ENCODE measurements at regions not wholly inside any gene's neighbourhood (a gene's known extent, or its start where the extent isn't known, plus 50 kb on each side); places are given as distances from the start of the nearest gene placed in this dataset.

DNA sequence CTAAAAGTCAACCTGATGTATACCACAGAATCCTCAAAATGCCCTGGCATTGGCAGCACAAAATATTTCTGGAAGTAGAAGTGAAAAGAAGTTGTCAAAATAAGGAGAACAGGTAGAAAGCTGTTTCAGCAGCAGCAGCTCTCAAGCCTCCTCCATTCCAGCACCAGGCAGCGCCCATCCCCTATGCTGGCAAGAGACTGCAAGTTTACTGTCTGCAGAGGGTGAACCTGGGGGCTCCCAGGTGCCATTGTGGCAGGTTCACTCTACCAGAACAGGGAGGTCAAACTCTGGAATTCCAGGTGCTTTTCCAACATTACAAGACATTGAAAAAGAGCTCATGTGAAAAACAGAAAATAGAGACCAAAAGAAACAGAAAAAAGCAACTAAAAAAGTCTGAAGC, 128.8 kb upstream of the CTTNBP2NL start:
- no peak for DNase-seq

DNA sequence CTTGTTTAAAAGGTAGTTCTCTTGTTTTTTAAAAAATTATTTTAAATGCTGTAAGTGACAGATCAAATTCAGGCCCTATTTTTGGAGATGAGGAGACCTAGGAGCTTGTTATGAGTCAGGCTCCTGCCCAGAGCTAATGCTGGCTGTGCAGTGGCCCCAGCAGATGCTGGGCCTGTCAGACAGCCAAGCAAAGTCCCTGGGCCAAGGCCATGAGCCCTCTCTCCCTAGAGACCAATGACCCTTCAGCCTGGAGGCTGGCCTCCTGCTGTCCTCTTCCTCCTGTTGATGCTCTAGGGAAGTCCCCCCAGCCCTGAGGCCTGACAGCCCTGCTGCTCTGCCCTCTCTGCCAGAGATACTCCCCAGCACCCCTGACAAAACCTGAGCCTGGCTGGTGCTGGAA, 128.1 kb upstream of the CTTNBP2NL start:
- DNase-seq, result no peak

DNA sequence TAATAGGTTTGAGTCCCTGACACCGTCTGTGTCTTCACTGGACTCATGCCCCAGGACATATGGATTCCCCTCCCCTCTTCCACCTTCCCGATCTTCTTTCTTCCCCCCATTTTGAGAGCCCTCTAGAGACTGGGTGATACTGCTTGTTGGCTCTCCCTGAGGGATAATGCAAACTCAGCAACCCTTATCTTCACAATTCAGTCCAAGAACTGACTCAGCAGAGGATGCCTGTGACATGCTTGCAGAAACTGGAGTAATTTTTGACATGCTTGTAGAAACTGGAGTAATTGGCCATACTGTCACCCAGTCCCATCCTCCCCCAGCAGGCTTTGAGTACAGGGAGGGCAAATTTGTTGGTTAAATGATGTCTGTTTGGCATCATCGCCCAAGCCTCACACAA, 127.6 kb upstream of the CTTNBP2NL start:
- no peak for DNase-seq

DNA sequence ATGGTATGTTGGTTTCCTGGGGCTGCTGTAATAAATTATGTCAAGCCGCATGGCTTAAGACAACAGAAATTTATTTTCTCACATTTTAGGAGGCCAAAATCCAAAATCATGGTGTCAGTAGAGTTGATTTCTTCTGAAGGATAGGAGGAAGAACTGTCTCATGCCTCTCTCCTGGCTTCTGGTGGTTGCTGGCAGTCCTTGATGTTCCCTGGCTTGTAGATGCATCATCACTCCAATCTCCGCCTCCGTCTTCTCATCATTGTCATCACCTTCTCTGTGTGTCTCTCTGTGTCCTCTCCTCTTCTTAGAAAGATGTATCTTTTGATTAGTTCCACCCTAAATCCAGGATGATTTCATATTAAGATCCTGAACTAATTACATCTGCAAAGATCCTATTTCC, 124.7 kb upstream of the CTTNBP2NL start:
- DNase-seq, result no peak

DNA sequence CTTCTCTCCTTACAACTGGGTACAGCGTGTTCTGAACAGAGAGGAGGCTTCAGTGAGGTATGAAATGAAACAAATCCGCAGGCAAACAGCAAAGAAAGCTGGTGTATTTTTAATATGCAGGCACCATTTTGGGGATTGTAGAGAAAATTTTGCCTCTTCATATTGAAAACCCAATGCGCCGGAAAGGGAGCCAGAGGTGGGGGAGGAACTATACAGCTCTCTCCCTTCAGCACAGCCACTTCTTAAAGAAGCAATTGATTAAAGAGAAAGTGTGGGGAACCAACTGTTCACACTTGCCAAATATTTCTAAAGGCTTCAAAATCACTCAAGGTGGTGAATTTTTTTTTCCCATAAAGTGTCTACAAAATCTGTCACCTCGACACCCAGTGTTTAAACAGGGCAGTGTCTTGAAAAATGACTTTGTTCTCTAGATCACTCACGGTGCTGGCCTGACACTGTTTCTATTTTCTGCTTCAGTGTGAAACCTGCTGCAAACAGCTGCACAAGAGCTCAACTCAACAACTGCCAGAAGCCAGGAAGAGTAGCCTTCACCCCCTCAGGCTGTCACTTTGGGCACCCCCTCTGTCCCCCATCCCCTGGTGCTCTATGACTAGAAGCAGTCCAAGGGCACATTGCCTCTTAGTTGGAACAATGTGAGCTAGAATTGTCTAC, 123.8 kb upstream of the CTTNBP2NL start:
- no peak for DNase-seq

DNA sequence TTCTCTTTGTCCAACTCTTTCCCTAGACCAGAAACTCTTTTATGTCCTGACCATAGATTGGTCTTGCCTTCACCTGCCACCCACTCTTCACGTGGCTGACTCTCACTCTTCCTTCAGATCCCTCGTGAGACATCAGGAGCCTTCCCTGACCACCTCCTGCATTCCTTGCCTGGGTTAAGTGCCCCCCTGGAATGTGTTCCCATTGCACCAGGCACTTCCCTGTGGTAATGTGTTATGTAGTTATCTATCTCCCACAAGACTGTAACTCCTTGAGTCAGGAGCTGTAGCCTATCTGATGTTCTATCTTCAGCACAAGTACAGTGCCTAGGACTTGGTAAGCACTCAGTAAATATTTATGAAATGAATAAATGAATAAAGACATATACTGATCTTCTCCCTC, 111.2 kb upstream of the CTTNBP2NL start:
- DNase-seq, result no peak

DNA sequence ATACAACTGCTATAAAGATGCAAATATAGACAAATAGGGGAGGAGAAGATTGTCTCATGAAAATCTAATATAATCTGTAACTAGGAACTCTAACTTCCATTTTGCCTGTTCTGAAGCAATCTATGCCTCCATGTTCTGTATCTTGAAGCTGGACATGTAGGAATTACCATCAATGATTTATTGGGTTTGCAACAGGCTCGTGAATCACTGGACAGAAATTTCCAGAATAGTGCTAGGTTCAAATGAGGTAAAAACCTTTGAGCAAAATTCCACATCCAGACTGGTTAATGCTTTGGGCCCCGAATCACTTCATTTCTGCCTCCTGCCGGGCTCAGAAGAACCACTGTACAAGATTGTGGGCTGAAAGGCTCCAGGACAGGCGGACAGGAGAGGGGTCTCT, 110.7 kb upstream of the CTTNBP2NL start:
- DNase-seq, result no peak

DNA sequence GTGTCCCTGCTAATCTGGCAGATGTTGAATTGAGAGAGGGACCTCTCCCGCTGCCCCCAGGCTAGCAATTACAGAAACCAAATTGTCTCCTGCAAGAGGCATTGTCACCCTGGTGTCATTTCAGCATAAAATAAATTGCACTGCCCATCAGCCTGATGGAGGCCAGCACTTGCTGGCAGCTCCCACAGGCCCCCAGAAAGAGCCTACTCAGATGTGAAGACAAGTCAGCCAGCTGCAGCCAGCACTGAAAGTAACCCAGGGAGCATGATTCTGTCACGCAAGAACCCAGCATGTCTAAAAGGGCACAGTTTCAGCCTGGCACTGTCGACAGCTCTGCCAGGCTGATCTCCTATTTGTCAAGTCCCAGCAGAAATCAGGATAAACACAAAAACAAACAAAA, 110.3 kb upstream of the CTTNBP2NL start:
- no peak for DNase-seq

DNA sequence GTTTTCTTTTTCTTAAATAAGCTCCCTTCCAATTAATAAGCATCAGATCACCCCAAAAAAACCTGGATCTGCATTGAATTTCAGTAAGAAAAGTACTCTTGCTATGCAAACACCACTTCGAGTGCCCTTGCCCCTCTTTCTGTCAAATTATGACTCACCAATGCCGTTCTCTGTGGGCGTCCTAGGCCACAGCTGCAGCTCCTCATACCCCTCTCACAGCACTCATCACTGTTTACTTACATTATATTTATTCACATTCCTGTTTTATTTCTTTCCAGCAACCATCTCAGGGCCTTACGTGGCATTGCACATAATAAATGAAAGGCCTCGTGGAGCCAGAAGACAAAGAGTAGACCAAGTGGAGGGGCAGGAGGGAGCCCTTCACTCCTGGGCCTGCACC, 99.1 kb upstream of the CTTNBP2NL start:
- no peak for DNase-seq

DNA sequence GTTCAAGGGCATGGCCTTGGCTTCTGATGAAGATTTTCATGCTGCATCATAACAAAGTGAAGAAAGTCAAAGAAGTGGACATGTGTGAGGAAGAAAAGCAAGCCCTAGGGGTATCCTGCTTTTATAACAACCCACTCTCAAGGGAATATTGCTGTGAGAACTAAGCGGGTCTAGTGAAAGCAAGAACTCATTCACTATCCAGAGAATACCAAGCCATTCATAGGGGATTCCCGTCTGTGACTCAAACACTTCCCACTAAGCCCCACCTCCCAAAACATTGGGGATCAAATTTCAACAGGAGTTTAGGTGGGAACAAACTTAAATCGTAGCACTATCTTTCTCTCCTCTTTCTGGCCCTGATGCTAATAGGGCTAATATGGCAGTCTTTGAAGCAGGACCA, 98.5 kb upstream of the CTTNBP2NL start:
- DNase-seq, result no peak

DNA sequence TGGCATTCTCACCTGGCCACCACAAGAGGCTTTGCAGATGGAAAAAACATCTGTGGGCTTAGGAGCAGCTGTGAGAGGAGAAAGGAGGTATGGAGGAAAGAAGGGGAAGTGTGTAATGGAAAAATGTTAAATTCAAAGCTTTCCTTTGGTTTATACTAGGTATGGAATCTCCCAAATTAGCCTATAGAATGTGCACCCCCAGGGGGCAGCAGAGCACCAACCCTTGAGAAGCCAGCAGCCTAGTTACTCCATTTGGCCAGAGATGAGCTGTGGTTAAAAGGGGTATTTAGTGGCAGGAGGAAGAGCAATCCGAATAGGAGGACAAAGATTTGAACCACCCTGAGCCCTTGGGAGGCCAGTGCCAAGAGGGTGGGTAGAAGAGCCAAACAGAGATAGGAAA, 97.5 kb upstream of the CTTNBP2NL start:
- DNase-seq, result no peak

DNA sequence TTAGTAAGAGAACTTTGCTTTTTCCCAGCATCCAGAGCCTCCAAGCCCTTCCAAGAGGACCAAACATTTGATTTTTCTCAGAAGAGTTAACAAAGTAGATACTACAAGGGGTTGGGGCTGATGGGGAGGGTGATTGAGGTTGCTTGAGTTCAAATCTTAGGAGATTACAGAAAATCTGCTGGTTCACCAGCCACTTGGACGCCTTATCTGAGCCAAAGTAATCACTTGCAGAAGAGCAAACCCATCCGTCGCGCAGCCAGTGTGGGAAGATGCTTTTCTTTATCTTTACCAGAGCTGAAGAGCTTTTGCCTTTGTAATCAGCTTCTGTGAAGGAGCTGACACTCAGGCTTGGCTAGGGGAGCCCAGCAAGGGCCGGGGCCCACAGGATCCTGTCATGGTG, 91.9 kb upstream of the CTTNBP2NL start:
- no peak for DNase-seq

DNA sequence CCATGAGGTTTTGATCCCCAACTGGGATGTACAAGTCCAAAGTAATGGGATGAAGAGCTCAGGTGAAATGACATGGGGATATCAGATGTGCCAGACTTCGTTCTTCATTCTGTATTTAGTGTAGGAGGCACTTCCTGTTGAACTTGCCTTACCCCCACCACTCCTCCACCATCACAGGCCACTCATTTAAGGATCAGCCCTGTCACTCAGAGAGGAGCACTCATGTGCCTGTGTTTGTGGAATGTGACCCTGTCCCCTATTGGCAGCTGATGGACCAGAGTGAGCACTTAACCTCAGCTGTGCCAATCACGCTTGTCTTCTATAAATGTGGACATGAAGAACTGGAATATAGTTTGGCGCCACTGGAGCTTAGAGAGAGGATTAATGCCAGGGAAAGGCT, 91.4 kb upstream of the CTTNBP2NL start:
- DNase-seq, result no peak

DNA sequence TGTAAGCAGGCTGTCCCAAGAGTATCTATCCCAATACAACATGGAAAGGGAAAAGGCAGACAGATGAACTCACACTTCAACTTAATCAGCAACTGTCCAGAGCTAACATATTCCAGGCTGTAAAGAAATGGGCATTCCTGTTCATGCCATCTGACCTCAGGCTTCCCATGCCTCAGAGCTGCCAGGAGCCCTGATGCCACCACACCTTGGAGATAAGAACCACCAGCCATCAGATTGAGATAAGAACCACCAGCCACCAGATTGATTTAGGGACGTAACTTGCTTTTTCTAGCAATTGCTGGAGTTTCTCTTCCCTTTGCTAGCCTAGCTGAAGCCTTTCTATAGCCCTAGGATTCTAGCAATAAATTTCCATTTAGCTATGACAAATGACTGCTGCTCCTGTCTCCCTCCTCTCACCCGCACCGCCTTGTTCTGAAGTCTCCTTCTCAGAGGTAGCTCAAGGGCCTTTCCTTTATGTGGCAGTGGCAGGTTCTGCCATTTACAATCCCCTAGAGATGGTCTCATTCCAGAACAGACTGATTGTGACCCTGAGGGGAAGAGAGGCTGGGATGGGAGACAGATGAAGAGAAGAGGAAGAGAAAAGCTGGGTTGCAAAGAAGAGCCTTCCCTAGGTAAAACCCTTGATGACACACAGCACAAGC, 88.0 kb upstream of the CTTNBP2NL start:
- DNase-seq, result no peak

DNA sequence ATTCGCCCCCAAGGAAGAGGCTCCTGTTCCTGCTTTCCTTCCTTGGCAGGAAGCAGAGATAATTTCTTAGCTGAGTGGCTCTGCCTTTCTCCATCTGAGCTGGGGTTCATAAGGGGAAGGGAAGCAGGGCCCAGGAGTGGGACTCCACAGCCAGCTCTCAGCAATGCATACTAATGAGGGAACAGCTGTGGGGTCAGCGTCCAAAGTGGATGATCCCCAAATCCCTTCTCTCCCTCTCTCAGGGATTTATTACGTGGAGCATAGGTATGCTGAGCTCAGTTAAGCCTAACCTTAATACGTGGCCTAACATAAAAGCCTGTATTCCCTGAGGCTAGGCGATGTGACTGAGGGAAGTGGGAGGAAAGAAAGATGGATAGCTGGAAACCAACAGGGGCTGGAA, 87.3 kb upstream of the CTTNBP2NL start:
- no peak for DNase-seq

DNA sequence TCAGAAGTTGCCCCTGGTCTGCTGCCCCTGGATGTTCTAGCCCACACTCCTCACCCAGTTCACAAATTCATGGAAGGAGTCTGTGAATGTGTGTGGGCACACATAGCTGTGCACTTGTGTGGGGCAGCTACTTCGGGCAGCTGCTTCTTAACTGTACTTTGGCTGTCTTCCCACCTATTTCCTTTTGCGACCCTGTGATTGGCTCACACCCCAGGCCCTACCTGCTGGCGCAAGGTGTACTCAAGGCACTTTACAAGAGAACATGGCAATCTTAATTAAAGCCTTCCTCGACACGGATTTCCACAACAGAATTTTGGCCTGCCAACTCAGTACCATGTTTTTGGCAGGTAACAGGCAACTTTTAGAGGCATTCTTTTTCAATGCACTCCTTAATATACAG, 86.5 kb upstream of the CTTNBP2NL start:
- DNase-seq, result no peak

DNA sequence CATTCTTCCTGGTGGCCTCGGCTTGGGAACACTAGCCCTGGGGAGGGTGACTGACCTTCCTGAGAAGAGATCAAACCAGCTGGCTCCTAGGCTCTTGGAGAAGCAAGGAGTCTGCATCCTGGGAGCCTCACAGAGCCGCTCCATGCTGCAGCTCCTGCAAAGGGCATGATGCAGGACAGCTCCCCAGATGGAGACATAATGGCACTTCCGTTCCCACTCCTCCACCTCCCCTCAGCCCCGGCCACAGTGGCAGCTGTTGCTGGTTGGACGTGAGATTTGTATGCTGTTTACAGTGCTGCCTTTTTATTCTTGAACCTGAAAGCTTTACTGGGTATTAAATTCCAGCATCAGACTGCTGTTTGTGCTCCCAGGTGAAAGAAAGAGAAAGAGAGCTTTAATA, 83.7 kb upstream of the CTTNBP2NL start:
- no peak for DNase-seq

DNA sequence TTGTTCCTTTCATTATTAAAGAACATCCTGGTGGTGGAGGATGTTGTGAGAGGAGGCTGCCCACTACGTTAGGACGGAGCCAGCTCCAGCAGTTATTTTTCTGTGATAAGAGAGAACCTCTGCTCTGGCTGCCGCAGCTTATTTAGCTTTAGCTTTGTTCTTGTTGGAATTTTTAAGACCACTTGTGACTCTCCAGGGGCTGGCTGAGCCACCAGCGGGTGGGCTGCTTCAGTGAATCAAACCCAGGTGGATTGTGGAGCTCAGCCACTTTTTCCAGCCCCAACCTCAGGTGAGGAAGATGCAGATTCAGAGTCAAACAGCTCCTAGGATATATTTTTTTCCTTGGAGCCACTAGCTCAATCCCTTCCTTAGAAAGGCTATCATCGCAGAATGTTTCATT, 83.1 kb upstream of the CTTNBP2NL start:
- no peak for DNase-seq

DNA sequence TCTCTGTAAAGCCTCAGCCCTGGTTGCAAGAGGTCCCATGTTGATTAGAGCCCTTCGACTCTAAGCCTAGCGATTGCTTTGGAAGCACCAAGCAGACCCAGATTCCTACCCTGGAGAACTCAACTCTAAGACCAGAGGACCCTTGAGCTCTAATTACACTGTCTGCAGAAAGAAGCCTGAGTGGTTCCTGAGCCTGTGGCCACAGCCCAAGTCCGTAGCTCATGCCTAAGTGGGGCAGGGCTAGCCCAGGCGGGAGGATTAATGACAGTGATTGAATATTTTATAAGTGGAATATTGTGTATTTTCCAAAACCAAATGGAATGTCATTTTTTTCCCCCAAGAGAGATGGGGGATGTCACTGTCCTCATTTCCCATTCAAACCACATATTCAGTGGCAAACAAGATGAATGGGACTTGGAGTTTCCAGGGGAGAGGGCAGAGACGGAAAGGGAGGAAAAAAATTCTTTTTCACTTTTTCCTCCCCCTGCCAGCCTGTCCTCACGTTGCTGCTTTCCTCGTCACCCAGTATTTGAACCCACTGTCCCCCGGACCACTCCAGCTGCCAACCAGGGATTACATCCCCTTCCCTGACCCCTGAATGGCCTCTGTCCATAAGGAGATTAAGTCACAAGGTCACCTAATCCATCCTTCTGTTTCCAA, 79.6 kb upstream of the CTTNBP2NL start:
- no peak for DNase-seq

DNA sequence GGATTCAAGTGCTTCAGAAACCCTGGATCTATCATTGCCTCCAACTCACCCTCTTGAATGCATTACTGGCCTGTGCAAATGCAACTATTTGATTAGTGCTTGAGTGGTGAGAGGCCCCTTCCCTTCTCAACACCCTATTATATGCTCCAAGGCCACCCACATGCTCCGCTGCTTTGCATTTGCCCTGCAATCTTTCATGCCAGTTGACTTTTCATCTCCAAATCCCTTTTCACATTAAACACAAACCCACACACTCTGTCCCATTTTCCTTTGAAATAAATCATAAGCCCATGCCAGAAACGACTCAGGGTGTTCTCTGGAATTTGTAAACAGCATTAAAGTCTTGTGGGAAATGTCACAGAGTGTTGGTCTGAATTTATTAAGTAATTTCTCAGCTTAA, 78.9 kb upstream of the CTTNBP2NL start:
- no peak for DNase-seq

DNA sequence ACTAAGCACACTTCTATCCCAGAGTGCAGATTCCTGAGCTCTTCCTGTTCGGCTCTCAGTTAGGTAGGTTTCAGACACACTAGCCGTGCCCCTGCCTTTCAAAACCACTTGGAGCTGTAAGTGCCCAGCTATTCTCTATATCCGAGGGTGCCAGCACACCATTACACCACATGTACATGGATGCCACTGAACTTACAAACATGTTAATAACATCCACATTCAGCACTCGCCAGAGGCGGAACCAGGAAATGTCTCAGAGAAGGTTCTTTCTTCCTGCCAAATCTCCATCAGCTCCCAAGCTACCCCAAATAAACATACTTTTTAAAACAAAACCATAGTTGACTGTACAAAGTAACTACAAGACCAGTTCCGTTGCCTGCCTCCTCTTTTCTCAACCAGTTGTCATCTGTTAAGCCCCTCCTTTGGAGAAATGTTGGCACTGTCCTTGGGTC, 78.4 kb upstream of the CTTNBP2NL start:
- no peak for DNase-seq

DNA sequence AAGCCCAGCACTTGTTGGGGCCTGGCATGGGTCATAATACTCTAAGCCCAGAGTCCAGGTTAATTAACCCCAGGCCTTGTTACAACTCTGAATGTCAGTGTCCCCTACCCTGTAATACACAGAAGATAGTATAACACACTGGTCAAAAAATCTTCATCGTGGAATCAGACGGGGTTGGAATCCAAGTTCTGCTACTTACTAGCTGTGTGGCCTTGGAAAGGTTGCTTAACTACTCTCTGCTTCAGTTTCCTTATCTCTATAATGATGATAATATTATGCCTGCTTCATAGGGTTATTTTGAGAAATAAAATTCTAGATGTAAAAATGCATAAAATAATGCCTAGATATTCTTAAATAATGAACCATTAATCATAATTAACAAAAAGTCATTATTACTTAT, 77.8 kb upstream of the CTTNBP2NL start:
- no peak for DNase-seq

DNA sequence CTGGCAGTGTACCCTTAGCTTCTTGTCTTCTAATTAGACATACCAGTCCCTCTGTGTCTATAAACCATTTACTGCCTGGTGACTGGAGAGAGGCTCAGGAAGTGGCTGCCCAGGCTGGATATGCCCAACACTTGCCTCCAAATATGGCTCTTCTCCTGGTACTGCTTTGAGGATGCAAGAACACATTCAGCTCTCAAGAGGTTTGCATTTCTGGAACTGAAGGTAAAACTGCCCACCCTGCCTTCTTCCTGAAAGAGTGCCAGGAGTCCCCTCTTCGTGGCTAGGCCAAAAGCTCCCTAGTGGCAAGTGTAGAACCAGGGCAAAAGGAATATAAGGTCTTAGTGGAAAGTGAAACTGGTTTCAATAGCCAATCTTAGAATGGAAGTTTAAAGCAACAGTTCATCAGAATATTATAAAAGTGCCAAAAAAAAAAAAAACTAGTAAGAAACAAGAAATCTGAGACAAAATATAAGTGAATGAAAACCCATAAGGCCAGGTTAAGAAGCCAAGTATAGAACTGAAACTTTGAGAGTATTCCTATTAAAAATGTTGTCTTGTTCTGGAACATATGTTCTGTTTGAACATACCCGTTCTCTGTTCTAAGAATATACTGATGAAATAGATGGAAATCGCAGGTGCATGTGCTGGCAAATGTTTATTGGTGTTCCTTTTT, 77.2 kb upstream of the CTTNBP2NL start:
- no peak for DNase-seq
